Inflammatory macrophage treated with lipopolysaccharide for 1 hour (primary cell): ENCODE measurements at regions not wholly inside any gene's neighbourhood (a gene's known extent, or its start where the extent isn't known, plus 50 kb on each side); places are given as distances from the start of the nearest gene placed in this dataset.
"Not testable (repeated sequence)": the region's sequence is repeated elsewhere in the genome, so short reads cannot be mapped to it uniquely, and the experiment has no call there.

Experiments used
- DNase-seq, 2 donors: peaks; one replicate each; pipeline ENCODE4 v3.0.0-alpha.2; 2020 to 2022

GRCh38 chr4:45471335-45471734 lies 652.5 kb downstream of the GABRG1 start:
- no peak for DNase-seq

- no peak for DNase-seq
These were observed 656.7 kb downstream of the GABRG1 start for GRCh38 chr4:45467157-45467556.

DNA sequence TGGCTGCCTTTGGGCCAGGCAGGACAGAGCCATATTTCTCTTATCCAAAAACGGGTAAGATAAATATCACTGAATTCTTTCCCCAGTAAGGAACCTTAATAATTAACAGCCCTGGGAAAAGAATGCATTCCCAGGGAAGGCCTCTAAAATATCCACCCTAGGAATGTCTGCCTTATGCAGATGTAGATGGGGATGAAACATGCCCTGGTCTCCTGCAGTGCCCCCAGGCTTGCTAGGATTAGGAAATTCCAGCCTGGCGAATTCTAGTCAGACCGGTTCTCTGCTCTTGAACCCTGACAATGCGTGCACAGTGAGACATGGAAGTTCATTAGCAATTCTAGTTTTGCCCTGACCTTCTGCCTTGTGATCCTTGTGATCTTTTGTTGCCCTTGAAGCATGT lies 663.7 kb downstream of the GABRG1 start:
- not testable (repeated sequence) for DNase-seq

GRCh38 chr4:45455217-45455616 lies 668.6 kb downstream of the GABRG1 start:
- no peak for DNase-seq

DNA sequence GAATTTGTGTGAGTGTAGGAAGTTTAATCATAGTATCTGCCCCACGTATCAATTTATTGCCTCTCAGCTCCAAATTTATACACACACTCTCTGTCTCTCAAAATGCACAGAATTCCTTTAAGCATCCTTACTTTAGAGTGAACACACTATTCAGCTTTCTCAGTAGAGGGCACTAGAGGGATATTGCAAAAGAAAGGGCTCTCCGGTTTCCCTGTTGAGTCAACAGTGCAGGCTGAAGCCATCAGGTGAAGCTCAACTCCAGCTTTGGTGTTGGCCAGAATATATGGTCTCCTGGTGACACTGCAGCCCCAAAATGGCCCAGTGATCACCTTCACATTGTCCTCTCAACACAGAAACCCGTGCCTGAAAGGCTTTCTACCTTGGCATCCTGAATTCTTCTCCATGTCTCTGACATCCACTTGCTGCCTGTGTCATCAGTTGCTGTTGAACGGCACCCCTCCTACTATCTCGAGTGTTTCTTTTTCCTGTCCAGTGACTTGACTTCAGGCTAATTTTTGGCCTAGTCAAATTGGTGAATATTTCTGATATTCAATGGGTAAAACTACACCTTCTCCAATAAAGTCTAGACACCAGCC lies 670.5 kb downstream of the GABRG1 start:
- peak; percentile 1 to 4 for DNase-seq

DNA sequence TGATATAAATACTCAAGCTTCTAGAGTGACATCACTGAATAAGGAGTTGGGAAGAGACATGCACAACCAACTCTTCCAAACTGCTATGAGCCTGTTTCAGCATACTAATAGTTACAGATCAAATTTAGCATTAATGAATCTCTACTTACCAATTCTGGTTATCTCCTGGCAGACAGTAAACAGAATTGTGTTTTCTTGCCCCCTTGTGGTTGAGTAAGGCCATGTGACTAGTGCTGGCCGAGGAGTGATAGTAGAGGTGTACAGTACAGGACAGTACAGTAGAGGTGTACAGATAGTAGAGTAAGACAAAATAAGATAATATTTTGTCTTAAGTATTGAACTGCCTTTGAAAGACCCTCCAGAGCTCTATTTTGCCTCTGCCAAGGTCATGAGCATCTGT lies 681.4 kb downstream of the GABRG1 start:
- DNase-seq: no peak

GRCh38 chr4:45438047-45438446 lies 685.8 kb downstream of the GABRG1 start:
- no peak for DNase-seq

DNA sequence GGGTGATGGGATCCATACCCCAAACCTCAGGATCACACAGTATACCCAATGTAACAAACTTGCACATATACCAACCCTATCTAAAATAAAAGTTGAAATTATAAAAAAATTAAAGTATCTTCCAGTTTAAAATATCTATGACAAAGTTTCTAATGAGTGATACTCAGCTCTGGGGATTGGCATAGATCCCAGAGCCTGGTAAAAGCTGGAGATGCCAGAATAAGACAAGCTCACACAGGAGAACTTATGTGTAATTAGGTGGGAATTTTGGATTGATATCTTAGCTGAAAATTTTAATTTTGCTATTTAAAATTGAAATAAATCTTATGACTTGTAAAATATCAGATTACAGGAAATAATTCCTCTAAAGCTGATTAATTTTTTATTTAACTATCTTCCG lies 686.5 kb downstream of the GABRG1 start:
- no peak for DNase-seq

GRCh38 chr4:45425135-45425534 lies 698.7 kb downstream of the GABRG1 start:
- no peak for DNase-seq

- DNase-seq: no peak
These were observed 697.5 kb upstream of the GNPDA2 start for GRCh38 chr4:45423896-45424295.

- not testable (repeated sequence) for DNase-seq
These were observed 693.8 kb upstream of the GNPDA2 start for GRCh38 chr4:45420091-45420674.

- DNase-seq: no peak
These were observed 684.4 kb upstream of the GNPDA2 start for GRCh38 chr4:45410701-45411210.

- no peak for DNase-seq
These were observed 683.2 kb upstream of the GNPDA2 start for GRCh38 chr4:45409536-45409935.

DNA sequence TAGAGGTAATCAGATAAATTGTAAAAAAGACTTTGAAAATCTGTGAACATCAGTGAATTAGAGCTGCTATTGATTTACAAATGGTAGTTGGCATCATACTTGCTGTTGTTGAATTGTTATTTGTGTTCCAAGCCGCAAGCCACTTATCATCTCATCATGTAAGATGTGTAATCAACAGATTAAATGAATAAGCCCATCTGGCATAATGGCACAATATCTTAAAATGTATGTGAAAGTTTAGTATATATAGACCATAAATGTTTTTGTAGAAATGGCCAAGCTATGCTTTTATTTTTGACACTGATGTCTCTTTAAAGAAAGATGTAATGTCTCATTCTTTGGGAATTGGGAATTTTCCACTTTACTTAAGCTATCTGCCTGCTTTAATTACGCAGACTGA lies 682.6 kb upstream of the GNPDA2 start:
- DNase-seq: no peak

GRCh38 chr4:45399116-45399515 lies 672.8 kb upstream of the GNPDA2 start:
- DNase-seq: no peak

DNA sequence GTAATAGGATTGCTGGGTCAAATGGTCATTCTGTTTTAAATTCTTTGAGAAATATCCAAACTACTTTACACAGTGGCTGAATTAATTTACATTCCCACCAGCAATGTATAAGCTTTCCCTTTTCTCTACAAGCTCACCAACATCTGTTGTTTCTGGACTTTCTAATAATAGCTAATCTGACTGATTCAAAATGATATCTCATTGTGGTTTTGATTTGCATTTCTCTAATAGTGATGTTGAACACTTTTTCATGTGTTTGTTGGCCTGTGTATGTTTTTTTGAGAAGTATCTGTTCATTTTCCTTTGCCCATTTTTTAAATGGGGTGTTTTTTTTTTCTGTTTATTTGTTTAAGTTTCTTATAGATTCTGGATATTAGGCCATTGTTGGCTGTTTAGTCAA lies 659.0 kb upstream of the GNPDA2 start:
- no peak for DNase-seq

DNA sequence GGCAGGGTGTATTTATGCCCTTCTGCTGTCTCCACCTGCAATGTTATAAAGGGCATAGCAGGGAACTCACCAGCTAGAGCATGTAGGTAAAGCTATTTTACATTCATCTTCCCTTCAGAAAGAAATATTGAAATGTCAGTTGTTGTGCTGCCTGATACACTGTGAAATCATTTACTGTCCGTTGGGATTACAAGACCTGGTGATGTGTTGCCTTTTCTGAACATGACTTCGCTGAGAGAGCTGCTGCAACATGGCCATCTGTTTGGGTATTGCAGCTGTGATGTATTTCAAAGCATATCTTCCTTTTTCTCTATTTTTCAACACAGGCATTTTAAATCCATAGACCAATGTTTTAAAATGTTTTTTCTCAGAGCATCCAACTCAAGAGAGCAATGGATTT lies 644.1 kb upstream of the GNPDA2 start:
- DNase-seq: no peak

- no peak for DNase-seq
These were observed 642.5 kb upstream of the GNPDA2 start for GRCh38 chr4:45368832-45369231.

DNA sequence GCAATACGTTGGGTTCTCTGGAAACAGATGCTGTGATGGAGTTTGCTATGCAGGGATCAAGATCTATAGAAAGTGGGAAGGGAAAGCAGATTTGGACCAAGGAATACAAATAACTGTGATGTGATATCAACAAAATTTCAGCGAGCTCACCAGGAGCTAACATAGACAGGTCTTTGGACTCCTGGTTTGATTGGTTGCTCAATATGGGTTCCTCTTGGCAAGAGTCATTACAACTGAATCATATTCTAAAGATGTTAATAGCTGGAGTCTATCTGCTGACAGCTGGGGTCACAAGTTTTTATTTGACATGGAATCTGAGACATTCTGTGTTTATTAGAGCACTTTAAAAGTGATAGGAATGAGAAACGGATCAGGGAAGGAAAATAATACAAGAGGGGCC lies 637.6 kb upstream of the GNPDA2 start:
- no peak for DNase-seq

GRCh38 chr4:45358573-45359506 lies 632.5 kb upstream of the GNPDA2 start:
- no peak for DNase-seq

DNA sequence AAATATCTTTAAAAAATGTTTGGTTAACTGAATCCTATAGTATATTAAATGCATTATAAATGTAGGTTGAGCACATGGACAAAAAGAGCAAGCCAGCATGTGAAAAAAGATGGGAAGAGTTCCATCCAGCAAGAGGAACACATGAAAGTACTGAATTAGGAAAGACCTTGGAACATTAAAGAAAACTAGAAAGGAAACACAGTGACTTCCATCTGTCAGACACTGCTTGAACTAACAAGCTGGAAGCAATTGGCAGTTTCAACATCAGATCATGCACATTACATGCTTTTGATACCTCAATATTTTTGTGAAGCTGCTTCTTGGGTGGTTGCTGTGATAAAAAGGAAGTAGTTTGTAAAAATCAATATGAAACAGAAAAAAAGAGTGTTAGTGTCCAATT lies 626.8 kb upstream of the GNPDA2 start:
- DNase-seq: no peak

DNA sequence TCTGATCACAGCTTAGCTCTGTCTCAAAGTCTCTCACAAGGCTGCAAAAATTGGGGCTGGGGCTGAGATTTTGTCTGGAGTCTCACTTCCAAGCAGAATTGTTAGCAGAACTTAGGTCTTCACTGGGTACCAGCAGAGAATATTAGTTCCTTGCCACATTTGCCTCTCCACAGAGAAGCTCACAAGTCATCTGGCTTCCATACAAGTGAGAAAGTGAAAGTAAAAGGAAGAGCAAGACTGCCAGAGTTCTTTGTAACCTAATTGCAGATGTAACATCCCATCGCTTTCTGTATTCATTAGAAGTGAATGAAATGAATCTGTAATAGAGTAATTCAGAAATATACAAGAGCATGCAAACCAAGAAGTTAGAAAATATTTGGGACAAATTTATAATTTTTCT lies 624.1 kb upstream of the GNPDA2 start:
- DNase-seq: no peak

- no peak for DNase-seq
These were observed 623.5 kb upstream of the GNPDA2 start for GRCh38 chr4:45349859-45350258.
